ENCODE measurements at regions not wholly inside any gene's neighbourhood (a gene's known extent, or its start where the extent isn't known, plus 50 kb on each side); places are given as distances from the start of the nearest gene placed in this dataset.
"Not testable (repeated sequence)": the region's sequence is repeated elsewhere in the genome, so short reads cannot be mapped to it uniquely, and the experiment has no call there.

DNA sequence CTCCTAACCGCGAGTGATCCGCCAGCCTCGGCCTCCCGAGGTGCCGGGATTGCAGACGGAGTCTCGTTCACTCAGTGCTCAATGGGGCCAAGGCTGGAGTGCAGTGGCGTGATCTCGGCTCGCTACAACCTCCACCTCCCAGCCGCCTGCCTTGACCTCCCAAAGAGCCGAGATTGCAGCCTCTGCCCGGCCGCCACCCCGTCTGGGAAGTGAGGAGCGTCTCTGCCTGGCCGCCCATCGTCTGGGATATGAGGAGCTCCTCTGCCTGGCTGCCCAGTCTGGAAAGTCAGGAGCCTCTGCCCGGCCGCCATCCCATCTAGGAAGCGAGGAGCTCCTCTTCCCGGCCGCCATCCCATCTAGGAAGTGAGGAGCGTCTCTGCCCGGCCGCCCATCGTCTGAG, 58.8 kb upstream of the ANKRD30BL start:
- not testable (repeated sequence) for DNase-seq

DNA sequence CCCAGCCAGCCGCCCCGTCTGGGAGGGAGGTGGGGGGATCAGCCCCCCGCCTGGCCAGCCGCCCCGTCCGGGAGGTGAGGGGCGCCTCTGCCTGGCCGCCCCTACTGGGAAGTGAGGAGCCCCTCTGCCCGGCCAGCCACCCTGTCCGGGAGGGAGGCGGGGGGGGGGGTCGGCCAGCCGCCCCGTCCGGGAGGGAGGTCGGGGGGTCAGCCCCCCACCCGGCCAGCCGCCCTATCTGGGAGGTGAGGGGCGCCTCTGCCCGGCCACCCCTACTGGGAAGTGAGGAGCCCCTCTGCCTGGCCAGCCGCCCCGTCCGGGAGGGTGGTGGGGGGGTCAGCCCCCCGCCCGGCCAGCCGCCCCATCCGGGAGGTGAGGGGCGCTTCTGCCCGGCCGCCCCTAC, 60.1 kb upstream of the ANKRD30BL start:
- not testable (repeated sequence) for DNase-seq

DNA sequence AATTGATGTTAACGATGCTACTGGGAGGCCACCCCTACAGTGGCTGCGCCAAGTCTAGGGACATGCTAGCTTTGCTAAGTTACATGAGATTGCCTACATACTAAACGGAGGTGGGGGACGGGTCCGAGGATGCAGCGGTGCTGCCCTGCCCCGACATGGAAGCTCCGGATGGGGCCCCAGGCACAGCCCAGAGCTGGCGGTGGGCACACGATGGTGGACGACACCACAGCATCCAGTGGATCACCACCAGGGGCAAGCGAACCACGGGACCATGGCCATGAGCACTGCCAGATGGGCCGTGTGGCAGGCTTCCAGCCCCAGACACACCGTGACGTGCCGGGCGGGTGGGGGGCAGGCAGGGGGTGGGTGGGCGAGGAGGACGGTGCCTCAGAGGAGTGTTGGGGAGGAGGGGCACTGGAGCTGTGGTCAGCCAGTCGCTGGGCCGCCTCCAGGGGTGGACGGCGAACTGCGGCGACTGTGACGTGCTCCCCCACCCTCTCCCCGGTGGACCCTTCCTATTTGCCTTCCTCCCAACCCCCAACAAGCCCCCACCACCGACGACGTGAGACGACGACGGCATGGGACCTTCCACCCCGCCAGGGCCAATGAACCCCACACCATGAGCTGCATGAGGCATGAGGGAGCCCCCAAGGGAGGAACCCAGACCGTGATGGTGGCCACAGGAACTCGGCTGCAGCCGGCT, 90.6 kb upstream of the ANKRD30BL start:
- no peak for DNase-seq

DNA sequence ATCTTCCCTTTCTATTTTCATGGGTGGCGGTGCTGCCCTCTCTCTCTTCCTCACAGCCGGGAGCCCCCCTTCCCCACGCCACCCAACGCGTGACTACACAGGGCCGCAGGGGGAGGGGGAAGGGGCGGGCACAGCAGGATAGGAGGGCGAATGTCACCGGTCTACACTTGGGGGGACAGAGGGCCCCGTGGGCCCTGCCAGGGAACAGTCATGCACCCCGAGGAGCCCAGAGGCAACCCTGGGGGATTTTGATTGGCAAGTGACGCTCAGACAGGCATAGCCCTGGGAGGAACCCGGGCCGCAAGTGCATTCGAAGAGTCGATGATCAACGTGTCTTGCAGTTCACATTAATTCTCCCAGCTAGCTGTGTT, 91.1 kb upstream of the ANKRD30BL start:
- no peak for DNase-seq

DNA sequence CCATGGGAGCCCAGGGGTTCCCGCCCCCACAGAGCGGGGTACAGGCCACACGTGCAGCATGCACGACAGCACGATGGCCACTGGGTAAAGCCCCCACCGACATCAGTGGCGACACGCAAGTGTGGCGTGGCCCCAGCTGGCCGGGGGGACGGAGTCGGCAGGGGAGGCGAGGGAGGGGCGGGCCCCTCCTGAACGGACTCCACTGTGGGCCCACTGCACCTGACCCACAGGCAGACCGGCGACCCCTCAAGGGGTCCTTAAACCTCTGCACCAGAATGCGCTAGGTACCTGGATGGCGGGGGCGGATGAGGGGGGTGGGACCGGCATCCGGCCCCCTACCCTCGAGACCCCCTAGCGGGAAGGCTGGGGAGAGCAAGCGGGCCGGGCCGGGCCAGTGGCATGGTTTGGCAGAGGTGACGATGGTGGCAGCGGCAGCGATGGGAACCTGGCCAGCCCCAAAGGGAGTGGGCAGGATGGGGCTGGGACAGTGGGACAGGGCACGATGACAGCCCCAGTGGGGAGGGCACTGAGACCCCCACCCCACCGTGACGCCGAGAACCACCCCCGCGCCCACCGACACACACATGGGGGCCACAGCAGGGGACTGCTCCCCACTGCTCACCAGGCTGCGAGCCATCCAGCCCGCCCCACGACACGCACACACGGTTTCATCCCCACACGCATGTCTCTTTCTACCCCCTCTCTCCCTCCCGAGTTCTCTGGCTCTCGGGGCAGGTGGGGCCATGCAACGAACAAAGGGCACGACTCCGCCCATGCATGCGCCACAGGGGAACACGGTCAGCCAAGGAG, 91.9 kb upstream of the ANKRD30BL start:
- no peak for DNase-seq

DNA sequence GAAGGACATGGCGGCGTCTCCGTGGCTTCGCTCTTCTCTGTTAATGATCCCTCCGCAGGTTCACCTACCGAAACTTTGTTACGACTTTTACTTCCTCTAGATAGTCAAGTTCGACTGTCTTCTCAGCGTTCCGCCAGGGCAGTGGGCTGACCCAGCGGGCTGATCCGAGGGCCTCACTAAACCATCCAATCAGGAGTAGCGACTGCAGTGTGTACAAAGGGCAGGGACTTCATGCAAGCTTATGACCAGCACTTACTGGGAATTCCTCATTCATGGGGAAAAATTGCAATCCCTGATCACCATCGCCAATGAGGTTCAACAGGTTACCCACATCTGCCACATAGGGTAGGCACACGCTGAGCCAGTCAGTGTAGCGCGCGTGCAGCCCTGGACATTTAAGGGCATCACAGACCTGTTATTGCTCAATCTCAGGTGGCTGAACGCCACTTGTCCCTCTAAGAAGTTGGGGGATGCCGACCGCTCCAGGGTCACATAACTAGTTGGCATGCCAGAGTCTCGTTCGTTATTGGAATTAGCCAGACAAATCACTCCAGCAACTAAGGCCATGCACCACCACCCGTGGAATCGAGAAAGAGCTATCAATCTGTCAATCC, 92.7 kb upstream of the ANKRD30BL start:
- not testable (repeated sequence) for DNase-seq

DNA sequence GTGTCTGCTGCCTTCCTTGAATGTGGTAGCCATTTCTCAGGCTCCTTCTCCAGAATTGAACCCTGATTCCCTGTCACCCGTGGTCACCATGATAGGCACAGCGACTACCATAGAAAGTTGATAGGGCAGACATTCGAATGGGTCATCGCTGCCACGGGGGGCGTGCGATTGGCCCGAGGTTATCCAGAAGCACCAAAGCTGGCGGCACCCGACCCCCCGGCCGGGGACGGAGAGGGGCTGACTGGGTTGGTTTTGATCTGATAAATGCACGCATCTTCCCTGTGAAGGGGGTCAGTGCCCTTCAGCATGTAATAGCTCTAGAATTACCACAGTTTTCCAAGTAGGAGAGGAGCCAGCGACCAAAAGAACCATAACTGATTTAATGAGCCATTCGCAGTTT, 94.0 kb upstream of the ANKRD30BL start:
- DNase-seq = no peak

DNA sequence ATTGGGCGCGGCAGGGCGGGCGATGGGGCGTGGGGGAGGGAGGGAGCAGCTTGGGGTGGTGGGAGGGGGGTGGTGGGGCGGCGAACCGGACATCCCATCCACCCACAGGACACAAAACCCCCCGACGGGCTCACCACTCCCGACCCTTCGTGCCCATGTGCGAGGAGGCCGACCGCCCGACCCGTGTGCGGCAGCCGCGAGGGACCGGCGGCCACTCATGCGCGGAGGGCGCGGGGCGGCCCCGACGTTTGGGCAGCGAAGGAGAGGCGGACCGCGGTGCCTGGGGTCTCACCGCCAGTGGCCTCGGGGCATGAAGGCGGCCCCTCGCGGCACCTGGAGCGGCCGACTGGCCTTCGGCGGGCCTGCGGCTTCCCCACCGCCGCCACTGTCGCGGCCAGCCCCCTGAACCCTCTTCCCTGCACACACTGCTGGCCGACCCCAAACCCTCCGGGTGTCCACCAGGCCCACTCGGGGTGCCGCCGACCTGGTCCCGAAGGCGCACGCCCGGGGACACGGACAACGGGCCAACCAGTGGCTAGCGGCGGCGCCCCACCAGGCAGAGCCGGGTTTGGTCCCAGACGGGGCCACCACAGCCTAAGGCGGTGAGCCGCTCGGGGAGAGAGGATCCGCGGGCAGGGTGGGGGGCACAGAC, 94.6 kb upstream of the ANKRD30BL start:
- DNase-seq = no peak

DNA sequence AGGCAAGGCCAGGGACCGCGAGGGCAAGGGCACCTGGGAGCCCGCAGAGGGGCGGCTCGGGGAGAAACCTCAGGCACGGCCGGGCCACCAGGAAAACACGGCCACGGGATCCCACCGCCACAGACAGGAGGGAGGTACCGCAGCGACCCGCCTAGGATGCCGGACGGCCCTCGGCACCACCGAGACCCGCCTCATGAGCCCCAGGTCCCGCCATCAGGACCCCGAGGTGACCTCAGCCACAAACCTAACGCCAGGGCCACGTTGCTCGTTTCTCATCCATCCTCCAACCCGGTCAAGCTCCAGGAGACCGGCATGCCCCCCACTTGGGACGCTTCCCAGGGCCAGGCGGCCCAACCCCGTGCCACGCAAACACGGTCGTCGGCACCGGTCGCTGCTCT, 95.2 kb upstream of the ANKRD30BL start:
- DNase-seq = not testable (repeated sequence)

DNA sequence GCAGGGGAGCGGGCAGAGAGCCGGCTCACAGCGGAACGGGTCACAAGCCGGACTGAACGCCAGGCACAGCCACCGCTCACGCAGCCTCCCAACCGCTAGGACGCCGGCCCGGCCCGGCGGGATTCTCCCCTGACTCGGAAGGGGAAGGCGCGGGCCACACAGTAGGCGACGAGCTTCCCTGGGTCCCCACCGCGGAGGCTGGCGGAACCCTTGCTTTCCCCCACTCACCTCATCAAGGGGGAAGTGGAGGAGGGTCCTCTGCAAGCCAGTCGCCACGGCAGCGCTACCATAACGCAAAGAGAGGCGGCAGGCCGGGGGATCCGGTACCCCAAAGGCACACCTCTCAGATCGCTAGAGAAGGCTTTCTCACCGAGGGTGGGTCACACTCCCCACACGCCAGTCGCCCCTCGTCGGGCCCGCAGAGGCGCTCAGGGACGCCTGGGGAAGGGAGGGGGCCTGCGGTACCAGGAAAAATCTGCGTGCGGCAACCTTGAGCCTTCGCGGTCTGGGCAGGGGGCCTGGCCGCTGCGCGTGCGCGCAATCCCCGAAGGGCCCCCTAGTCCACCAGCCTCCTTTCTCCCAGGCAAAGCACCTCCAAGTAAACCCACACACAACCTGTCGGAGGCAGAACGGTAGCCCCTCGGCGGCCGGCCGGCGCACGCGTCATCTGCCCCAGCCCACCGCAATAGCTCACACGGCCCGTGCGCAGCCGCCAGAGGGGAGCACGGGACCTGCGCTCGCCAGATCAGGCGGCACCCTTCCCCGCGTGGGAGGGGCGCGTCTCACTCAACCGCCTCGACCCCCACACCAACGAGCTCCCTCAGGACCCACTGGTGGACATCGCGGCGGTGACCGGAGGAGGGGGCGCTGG, 95.8 kb upstream of the ANKRD30BL start:
- DNase-seq = not testable (repeated sequence)

DNA sequence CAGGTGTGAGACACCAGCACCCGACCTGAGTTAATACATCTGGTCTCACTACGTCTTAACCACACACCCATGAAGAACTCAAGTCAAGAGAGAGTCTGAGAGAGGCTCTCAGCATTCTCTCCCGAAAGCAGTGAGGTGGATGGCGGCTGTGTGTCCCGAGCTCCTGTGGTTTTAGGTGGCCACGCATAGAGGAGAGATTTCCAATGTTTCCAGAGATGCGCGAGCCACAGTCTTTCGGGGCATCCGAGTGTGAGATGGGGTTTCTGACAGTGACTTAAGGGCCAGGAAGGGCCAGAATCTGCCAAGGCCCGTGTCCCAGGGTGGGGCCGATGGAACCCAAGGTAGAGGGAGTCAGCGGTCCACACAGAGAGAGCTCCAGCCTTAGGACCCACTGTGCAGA, 97.5 kb upstream of the ANKRD30BL start:
- not testable (repeated sequence) for DNase-seq

DNA sequence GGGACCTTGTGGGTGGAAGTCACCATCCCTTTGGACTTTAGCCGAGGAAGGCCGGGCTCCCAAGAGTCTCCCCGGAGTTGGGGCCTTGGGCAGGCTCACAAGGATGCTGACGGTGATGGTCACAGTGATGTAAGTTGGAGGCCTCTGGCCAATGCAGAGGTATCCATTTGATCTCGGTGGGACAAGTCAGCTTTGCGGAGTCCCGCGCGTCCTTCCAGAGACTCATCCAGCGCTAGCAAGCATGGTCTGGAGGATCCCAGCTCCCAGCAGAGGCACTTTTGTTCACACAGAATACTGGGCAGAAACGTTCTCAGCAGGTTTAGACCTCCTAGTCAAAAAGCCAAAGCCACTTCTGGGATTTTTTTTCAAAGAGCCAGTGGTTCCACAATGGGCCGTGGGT, 103.8 kb upstream of the ANKRD30BL start:
- DNase-seq = not testable (repeated sequence)

DNA sequence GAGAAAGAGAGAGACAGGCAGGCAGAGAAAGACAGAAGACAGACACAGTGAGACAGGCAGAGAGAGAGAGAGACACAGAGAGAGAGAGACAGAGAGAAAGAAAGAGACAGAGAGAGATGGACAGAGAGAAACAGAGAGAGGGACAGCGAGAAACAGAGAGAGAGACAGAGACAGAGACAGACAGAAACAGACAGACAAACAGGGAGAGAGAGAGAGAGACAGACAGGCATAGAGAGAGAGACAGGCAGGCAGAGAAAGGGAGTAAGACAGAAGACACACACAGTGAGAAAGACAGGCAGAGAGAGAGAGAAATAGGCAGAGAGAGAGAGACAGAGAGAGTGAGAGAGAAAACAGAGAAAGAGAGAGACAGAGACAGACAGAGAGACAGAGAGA, 105.3 kb upstream of the ANKRD30BL start:
- no peak for DNase-seq

DNA sequence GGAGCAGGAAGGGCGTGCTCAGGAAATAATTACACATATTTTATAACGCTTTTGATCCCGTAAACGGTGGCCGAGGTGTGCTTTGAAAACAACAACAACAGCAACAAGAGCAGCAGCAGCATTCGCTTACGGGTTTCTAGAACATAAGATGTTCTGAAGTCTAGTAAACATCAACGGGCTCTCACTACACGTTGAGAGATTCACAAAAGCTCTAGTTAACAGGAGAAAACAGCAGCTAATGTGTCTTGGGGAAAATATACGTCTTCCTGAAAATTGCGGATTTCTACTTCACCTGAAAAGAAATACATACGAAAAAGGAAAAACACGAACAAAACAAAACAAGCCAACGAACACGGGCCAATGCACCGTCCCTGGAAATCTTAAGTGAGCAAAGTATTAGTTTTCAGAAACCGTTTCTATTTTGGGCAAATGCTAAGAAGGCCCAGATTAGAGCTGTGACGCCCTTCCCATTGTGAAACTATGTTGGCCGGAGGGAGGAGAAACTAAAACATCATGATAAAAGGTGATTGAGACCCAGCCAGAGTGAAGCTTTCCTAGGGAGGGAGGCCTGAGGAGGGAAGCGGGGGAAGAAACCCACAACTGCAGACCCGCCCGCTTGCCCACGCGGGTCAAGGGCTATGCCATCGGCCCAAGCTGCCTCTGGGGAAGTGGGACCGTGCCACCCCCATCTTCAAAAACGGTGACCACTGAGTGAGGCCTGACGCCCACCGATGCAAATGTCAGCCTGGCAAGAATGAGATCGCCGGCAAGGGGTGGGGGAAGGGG, 105.9 kb upstream of the ANKRD30BL start:
- not testable (repeated sequence) for DNase-seq

DNA sequence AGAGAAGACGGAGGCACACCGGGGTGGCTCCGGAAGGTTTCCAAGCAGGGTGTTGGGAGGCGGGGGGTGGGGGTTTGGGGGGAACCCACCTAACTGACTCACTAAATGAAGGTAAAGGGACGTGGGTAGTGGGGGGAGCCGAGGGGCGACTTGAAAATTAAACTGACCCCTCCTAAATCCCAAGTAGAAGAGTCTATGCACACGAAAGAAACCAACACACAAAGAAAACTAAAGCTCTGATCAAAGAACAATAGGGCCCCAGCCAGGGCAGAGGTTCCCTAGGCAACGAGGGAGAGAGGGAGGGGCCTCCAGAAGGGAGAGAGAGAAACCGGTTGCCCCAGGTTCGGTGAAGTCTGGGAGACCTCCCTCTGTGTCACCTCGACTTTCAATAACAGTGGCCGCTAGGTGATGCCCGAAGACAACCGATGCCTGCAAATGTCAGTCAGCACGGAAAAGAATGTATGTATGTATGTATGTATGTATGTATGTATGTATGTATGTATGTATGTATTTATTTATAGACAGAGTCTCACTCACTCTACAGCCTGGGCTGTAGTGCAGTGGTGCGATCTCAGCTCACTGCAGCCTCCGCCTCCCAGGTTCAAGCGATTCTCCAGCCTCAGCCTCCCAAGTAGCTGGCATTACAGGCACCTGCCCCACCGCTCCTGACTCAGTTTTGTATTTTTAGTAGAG, 106.7 kb upstream of the ANKRD30BL start:
- not testable (repeated sequence) for DNase-seq

DNA sequence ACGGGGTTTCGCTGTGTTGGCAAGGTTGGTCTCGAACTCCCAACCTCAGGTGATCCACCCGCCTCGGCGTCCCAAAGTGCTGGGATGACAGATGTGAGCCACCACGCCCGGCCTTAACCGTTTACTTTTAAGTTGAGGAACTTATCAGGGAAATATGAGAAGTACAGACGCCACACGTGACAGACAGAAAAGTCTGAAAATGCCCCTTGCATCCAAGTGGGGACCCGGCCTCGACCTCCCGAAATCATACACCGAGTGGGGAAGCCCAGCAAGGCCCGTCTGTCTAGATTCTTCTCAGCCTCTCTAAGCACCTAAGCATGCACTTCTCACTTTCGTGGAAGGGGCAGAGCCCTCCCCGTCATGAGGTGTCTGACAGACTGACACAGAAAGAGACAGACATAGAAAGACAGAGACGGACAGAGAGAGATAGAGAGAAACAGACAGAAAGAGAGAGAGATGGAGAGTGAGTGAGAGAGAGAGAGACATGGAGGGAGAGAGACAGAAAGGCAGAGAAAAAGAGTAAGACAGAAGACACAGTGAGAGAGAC, 107.3 kb upstream of the ANKRD30BL start:
- no peak for DNase-seq

DNA sequence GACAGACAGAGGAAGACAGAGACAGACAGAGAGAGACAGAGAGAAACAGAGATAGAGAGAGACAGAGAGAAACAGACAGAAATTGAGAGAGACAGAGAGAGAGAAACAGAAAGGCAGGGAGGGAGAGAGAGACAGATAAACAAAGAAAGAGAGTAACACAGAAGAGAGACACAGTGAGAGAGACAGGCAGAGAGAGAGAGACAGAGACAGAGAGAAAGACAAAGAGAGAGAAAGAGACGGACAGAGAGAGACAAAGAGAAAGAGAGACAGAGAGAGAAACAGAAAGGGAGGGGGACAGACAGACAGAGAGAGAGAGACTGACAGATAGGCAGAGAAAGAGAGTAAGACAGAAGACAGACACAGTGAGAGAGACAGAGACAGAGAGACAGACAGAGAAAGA, 108.5 kb upstream of the ANKRD30BL start:
- no peak for DNase-seq

DNA sequence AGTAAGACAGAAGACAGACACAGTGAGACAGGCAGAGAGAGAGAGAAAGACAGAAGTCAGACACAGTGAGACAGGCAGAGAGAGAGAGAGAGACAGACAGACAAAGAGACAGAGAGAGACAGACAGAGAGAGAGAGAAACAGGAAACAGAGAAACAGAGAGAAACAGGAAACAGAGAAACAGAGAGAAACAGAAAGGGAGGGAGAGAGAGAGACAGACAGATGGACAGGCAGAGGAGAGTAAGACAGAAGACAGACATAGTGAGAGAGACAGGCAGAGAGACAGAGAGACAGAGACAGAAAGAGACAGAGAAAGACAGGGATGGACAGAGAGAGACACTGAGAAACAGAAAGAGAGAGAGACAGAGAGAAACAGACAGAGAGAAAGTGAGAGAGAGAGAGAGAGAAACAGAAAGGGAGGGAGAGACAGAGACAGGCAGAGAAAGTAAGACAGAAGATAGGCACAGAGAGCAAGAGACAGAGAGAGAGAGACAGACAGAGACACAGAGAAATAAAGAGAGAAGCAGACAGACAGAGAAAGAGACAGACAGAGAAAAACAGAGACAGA, 109.3 kb upstream of the ANKRD30BL start:
- no peak for DNase-seq

DNA sequence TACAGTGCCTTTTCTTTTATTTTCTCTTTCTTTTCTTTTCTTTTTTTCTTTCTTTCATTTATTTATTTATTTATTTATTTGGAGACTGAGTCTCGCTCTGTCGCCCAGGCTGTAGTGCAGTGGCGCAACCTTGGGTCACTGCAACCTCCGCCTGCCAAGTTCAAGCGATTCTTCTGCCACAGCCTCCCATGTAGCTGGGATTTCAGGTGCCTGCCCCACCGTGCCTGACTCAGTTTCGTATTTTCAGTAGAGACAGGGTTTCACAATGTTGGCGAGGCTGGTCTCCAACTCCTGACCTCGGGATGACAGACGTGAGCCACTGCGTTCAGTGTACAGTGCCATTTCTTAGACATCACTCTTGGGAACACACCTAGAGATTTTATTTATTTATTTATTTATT, 110.0 kb upstream of the ANKRD30BL start:
- DNase-seq = not testable (repeated sequence)

DNA sequence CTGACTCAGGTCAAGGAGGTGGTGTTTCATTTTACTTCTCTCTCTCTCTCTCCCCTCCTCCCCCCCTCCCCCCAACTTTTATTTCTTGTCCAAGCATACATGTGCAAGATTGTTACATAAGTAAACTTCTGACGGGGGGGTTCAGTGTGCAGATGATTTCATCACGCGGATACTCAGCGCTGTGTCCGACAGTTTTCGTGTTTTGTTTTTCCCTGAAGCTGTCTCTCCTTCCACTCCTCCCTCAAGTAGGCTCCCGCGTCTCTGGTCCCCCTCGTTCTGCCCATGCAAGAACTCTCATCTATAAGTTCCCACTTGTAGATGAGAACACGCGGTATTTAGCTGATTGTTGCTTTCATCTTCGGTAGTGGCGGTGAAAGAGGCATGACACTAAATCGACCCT, 111.0 kb upstream of the ANKRD30BL start:
- DNase-seq = no peak
